Gastrocnemius medialis (tissue), 4 donors: ENCODE measurements at regions not wholly inside any gene's neighbourhood (a gene's known extent, or its start where the extent isn't known, plus 50 kb on each side); places are given as distances from the start of the nearest gene placed in this dataset.

ENCODE experiments used
- ATAC-seq, 2 donors: fragments of 150-250 bp; one replicate each; pipeline ENCODE4 v1.9.1; 2016
- DNase-seq, 2 donors: peaks; one replicate each; pipeline ENCODE4 v3.0.0-alpha.2; 2019
- H3K27ac ChIP-seq, 4 donors: fragments of 200-600 bp; sonication (generic); 1 replicate in 1 of 4; 2 replicates in 3 of 4; pipeline ENCODE4 v1.5.1; 2016 to 2018; ENCODE audit warnings: mild to moderate bottlenecking in 2 of 4, moderate library complexity in 1 of 4
- H3K27me3 ChIP-seq, 3 donors: fragments of 200-600 bp; sonication (generic) in 2 of 3; 1 replicate in 1 of 3; 2 replicates in 2 of 3; pipeline versions ENCODE4 v1.5.1 to v1.6.0; 2016 to 2019; ENCODE audit warnings: mild to moderate bottlenecking in 1 of 3, moderate library complexity in 1 of 3
- H3K36me3 ChIP-seq, 2 donors: fragments of 200-600 bp; sonication (generic) in 1 of 2; one replicate each; pipeline ENCODE4 v1.5.1; 2017 to 2018
- H3K4me1 ChIP-seq, 2 donors: fragments of 200-600 bp; sonication (generic) in 1 of 2; one replicate each; pipeline ENCODE4 v1.5.1; 2016 to 2017; ENCODE audit warnings: mild to moderate bottlenecking in 2 of 2
- H3K4me3 ChIP-seq, 4 donors: fragments of 200-600 bp; sonication (generic) in 3 of 4; 1 replicate in 1 of 4; 2 replicates in 3 of 4; pipeline ENCODE4 v1.5.1; 2016 to 2019; ENCODE audit warnings: mild to moderate bottlenecking in 2 of 4
- H3K9me3 ChIP-seq, 3 donors: fragments of 200-600 bp; sonication (generic) in 2 of 3; 1 replicate in 1 of 3; 2 replicates in 2 of 3; pipeline ENCODE4 v1.5.1; 2016 to 2019
- POLR2A ChIP-seq, 2 donors: fragments of 450-650 bp; IDR thresholded peaks; one replicate each; pipeline ENCODE4 v1.6.1; 2017; ENCODE audit warnings: antibody characterized with exemption in 2 of 2, mild to moderate bottlenecking in 2 of 2, moderate library complexity in 2 of 2
- in situ Hi-C, 4 donors: fragments of 200-750 bp; cut with MboI; loops; one replicate each; pipeline versions ENCODE4 v1.15.0 to v1.8.0; 2017; ENCODE audit warnings: low sequenced_read_pairs in 4 of 4
- intact Hi-C: fragments of 100-400 bp; cut with DNase I; formaldehyde crosslinking; loops from one replicate; pipeline ENCODE4 v1.15.1; 2023; ENCODE audit warnings: low total_unique reads
- TF ChIP-seq, protein P1 (sequence below), 5 experiments: fragments of 450-650 bp in 3 of 5; fragments of 200-600 bp in 2 of 5; sonication (generic) in 2 of 5; IDR thresholded peaks in 4 of 5; conservative IDR thresholded peaks in 1 of 5; 1 replicate in 4 of 5; 2 replicates in 1 of 5; pipeline ENCODE4 v1.5.1; 2016 to 2019; ENCODE audit warnings: antibody characterized with exemption in 5 of 5, mild to moderate bottlenecking in 3 of 5, moderate library complexity in 3 of 5

DNA sequence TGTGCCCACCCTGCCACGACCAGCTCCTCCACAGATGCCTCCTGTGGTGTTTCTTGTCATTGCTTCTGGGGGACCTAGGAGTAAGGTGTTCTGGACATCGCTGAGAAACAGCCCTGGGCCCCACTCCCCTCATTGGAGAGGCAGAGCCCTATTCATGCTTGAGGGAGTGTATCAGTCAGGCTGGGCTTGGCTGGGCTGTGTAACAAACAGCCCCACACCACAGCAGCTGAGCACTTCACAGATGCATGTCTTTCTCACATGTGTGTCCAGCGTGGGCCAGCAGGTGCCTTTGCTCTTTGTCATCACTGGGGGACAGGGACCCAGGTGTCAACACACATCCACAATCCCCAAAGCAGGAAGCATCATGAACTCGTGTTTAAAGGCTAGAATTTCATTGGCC lies 65.1 kb upstream of the FBRSL1 start:
- TF ChIP-seq POLR2A (IDR thresholded peaks at IDR 0.05): no peak
- TF ChIP-seq, protein P1, sequence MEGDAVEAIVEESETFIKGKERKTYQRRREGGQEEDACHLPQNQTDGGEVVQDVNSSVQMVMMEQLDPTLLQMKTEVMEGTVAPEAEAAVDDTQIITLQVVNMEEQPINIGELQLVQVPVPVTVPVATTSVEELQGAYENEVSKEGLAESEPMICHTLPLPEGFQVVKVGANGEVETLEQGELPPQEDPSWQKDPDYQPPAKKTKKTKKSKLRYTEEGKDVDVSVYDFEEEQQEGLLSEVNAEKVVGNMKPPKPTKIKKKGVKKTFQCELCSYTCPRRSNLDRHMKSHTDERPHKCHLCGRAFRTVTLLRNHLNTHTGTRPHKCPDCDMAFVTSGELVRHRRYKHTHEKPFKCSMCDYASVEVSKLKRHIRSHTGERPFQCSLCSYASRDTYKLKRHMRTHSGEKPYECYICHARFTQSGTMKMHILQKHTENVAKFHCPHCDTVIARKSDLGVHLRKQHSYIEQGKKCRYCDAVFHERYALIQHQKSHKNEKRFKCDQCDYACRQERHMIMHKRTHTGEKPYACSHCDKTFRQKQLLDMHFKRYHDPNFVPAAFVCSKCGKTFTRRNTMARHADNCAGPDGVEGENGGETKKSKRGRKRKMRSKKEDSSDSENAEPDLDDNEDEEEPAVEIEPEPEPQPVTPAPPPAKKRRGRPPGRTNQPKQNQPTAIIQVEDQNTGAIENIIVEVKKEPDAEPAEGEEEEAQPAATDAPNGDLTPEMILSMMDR (IDR thresholded peaks at IDR 0.05 in 4 of 5, conservative IDR thresholded peaks at IDR 0.05 in 1 of 5): no peak
- ATAC-seq (no peak), DNase-seq (no peak)
- H3K27me3 ChIP-seq: peaks cover 53 to 67% (median 60%) of the 10 kb centered on the region in 3 donors
- H3K27ac ChIP-seq: no peak overlapping the region
- no peaks in the 10 kb centered on the region for H3K4me1 ChIP-seq
- in situ Hi-C loops (loop anchor here in 2 of 4 donors (10.0 to 25.0 kb wide), 3 partner anchors 110 to 187 kb away; partner anchors contain the start of genes LRCOL1 (in 1 of the 2) and P2RX2 (in 1 of the 2)), intact Hi-C loops (no loop called here)
- H3K4me3 ChIP-seq: no peak overlapping the region
- no peaks in the 10 kb centered on the region for H3K36me3 ChIP-seq
- no peaks in the 10 kb centered on the region for H3K9me3 ChIP-seq

DNA sequence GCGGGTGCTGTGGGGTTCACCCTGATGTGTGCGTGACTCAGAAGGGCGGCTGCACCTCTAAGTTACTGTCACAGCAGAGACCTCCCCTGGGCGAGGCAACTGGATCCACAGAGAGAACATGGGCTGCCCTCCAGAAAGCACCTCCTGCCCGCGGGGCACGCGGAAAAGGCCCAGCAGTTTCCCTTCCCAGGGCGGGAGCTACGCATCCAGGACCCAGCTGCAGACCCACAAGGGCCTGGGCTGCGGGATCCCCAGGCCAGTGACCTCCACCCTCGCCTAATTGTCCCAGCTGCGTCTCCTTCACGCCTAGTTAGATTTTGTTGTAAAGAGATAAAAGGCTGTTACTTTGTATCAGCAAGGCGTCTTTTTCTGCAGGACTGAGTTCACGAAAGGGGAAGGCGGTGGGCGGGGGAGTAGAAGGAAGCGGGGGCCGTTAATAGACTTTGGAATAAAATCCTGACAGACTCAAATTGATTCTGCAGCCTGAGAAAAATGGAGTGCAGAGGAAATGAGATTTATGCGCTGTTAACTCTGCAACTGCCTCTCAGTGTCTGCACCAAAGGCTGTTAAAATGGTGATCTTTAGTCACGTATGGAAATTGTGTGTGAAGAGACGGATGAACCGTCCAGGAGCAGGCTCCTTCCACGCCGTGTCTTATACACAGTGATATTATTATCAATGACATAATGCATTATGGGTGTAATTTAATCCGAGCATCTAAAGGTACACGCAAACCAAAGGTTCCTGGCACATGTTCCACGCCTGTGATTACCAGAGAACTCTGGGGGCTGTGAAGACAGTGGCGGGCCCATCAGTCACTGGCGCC lies 65.9 kb upstream of the FBRSL1 start:
- no peak for DNase-seq
- no peak for ATAC-seq
- no peaks in the 10 kb centered on the region for H3K36me3 ChIP-seq
- no peaks in the 10 kb centered on the region for H3K4me1 ChIP-seq
- in situ Hi-C loops: loop anchor here in 2 of 4 donors (10.0 to 25.0 kb wide), 3 partner anchors 111 to 188 kb away; partner anchors contain the start of genes LRCOL1 (in 1 of the 2) and P2RX2 (in 1 of the 2)
- peaks cover 55 to 63% (median 56%) of the 10 kb centered on the region in 3 donors for H3K27me3 ChIP-seq
- no peak overlapping the region for H3K27ac ChIP-seq
- H3K4me3 ChIP-seq: no peak overlapping the region
- intact Hi-C loops: no loop called here
- H3K9me3 ChIP-seq: no peaks in the 10 kb centered on the region
- TF ChIP-seq POLR2A (IDR thresholded peaks at IDR 0.05): no peak
- TF ChIP-seq, protein P1 (IDR thresholded peaks at IDR 0.05 in 4 of 5, conservative IDR thresholded peaks at IDR 0.05 in 1 of 5): no peak

DNA sequence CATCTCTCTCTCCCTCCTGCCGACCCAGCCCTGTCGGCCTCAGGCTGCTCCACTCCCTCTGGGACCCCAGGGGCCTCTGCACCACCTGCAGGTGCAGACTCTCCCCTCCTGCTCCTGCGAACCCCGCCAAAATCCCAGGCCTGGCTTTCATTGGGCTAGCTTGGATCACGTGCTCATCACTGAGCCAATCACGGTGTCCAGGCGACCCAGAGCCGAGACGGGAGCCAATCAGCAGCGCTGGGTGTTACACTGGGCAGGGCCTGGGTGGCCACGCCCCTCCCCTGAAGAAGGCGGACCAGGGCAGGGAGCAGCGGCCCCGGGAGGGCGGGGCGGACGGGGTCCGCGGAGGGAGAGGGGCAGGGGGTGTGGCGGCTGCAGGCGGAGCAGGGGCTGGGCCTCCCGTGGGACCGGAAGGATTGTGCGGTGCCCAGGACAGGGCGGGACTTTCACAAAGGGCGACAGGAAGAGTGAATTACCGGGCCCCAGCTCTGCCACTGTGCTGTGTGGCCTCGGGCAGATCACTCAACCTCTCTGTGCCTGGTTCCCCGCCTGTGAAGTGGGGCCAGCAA lies 66.6 kb upstream of the FBRSL1 start:
- H3K9me3 ChIP-seq: no peaks in the 10 kb centered on the region
- H3K27me3 ChIP-seq: peaks cover 50 to 63% (median 60%) of the 10 kb centered on the region in 3 donors
- DNase-seq (no peak), ATAC-seq (no peak)
- in situ Hi-C loops: loop anchor here in 2 of 4 donors (10.0 to 25.0 kb wide), 3 partner anchors 111 to 189 kb away; partner anchors contain the start of genes LRCOL1 (in 1 of the 2) and P2RX2 (in 1 of the 2)
- no peaks in the 10 kb centered on the region for H3K4me1 ChIP-seq
- no peaks in the 10 kb centered on the region for H3K36me3 ChIP-seq
- H3K4me3 ChIP-seq: no peak overlapping the region
- H3K27ac ChIP-seq: no peak overlapping the region
- no peak for TF ChIP-seq POLR2A (IDR thresholded peaks at IDR 0.05)
- TF ChIP-seq, protein P1 (IDR thresholded peaks at IDR 0.05 in 4 of 5, conservative IDR thresholded peaks at IDR 0.05 in 1 of 5): no peak
- intact Hi-C loops: no loop called here

DNA sequence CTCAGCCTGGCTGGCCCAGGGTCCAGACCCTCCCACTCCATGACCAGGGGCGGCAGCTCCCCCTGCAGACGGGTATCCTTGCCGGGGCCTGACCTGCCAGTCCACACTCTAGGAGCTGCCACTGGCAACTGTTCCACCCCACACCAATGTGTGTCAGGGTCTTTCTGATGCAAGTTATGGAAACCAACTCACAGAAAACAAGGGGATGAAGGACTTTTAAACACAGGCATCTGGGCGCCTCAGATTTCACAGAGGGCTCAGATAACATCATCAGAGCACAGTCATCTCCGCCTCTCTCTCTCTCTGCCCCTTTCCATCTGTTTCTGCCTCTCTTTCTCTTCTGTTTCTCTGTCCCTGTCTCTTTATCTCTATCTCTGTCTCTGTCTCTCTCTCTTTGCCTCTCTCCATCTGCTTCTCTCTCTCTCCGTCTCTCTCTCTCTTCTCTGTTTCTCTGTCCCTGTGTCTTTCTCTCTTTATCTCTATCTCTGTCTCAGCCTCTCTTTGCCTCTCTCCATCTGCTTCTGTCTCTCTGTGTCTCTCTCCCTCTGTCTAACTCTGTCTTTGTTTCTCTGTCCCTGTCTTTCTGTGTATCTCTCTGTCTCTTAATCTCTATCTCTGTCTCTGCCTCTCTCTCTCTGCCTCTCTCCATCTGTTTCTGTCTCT lies 67.4 kb upstream of the FBRSL1 start:
- ATAC-seq: no peak
- TF ChIP-seq POLR2A (IDR thresholded peaks at IDR 0.05): no peak
- TF ChIP-seq, protein P1 (IDR thresholded peaks at IDR 0.05 in 4 of 5, conservative IDR thresholded peaks at IDR 0.05 in 1 of 5): no peak
- in situ Hi-C loops: loop anchor here in 2 of 4 donors (10.0 to 25.0 kb wide), 3 partner anchors 112 to 190 kb away; partner anchors contain the start of genes LRCOL1 (in 1 of the 2) and P2RX2 (in 1 of the 2)
- no peak overlapping the region for H3K4me3 ChIP-seq
- no peaks in the 10 kb centered on the region for H3K4me1 ChIP-seq
- H3K27me3 ChIP-seq: peaks cover 52 to 63% (median 62%) of the 10 kb centered on the region in 3 donors
- intact Hi-C loops: no loop called here
- no peak for DNase-seq
- no peak overlapping the region for H3K27ac ChIP-seq
- H3K9me3 ChIP-seq: no peaks in the 10 kb centered on the region
- no peaks in the 10 kb centered on the region for H3K36me3 ChIP-seq
